ENCODE measurements at regions not wholly inside any gene's neighbourhood (a gene's known extent, or its start where the extent isn't known, plus 50 kb on each side); places are given as distances from the start of the nearest gene placed in this dataset.

- WGBS, 2 donors (ENCODE audit: low coverage in 1 of 2): 71 to 83% methylated on average over 3 of the region's 3 CpGs
- no peak for DNase-seq
- H3K27ac ChIP-seq: no peak overlapping the region
- H3K4me1 ChIP-seq: no peaks in the 10 kb centered on the region
- H3K9me3 ChIP-seq: no peaks in the 10 kb centered on the region
- TF ChIP-seq CTCF (IDR thresholded peaks at IDR 0.05) (no peak), POLR2AphosphoS5 (IDR thresholded peaks at IDR 0.05) (no peak)
- intact Hi-C loops (cut with DNase I; ENCODE audit: low total_unique reads): no loop called here
- in situ Hi-C loops (cut with MboI; ENCODE audit: low pct_ligation_motif_present in 1 of 4, low pct_unique_long_range_greater_than_20kb in 1 of 4, low sequenced_read_pairs in 3 of 4): no loop called here
- H3K27me3 ChIP-seq: no peaks in the 10 kb centered on the region
- no peaks in the 10 kb centered on the region for H3K36me3 ChIP-seq
- H3K4me3 ChIP-seq: no peak overlapping the region
These were observed 209.8 kb upstream of the RBMS3 start for GRCh38 chr3:29070959-29071634.

DNA sequence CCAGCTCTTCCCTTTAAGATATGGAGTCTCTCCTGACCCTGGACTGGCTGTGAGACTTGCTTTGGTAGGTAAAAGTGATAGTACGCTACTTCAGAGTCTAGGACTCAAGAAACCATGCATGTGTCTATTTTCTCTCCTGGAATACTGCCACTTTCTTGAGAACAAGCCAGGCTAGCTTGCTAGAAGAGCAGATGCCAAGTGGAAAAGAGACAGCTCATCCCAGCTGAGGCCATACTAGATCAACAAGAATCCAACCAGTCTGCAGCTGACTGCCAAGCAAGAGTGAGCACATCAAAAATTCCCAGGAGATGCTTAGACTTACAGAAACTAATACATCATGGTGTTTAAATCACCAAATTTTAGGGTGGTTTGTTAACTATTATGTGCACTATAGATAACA lies 208.3 kb upstream of the RBMS3 start:
- Histone ChIP-seq H3K9me3 (no peaks in the 10 kb centered on the region), H3K27ac (no peak overlapping the region), H3K4me3 (no peak overlapping the region), H3K36me3 (no peaks in the 10 kb centered on the region), H3K27me3 (no peaks in the 10 kb centered on the region), H3K4me1 (no peaks in the 10 kb centered on the region)
- intact Hi-C loops (cut with DNase I; ENCODE audit: low total_unique reads) (no loop called here), in situ Hi-C loops (cut with MboI; ENCODE audit: low pct_ligation_motif_present in 1 of 4, low pct_unique_long_range_greater_than_20kb in 1 of 4, low sequenced_read_pairs in 3 of 4) (no loop called here)
- WGBS, 2 donors (ENCODE audit: low coverage in 1 of 2): 81% methylated on average over 1 of the region's 1 CpG; no CpG with 5 or more reads in 1 of the 2 donors
- TF ChIP-seq EP300 (IDR thresholded peaks at IDR 0.05; ENCODE audit: low read depth) (no peak), POLR2AphosphoS5 (IDR thresholded peaks at IDR 0.05) (no peak), POLR2A (IDR thresholded peaks at IDR 0.05) (no peak), CTCF (IDR thresholded peaks at IDR 0.05) (no peak)
- DNase-seq: no peak

GRCh38 chr3:29077356-29077755 lies 203.5 kb upstream of the RBMS3 start:
- Histone ChIP-seq H3K4me3 (no peak overlapping the region), H3K9me3 (no peaks in the 10 kb centered on the region), H3K27me3 (no peaks in the 10 kb centered on the region), H3K27ac (no peak overlapping the region), H3K36me3 (no peaks in the 10 kb centered on the region), H3K4me1 (no peaks in the 10 kb centered on the region)
- no peak for TF ChIP-seq POLR2AphosphoS5 (IDR thresholded peaks at IDR 0.05)
- TF ChIP-seq POLR2A (IDR thresholded peaks at IDR 0.05): no peak
- TF ChIP-seq EP300 (IDR thresholded peaks at IDR 0.05; ENCODE audit: low read depth): no peak
- no peak for TF ChIP-seq CTCF (IDR thresholded peaks at IDR 0.05)
- WGBS, 2 donors (ENCODE audit: low coverage in 1 of 2): 63 to 71% methylated on average over 2 of the region's 2 CpGs
- no peak for DNase-seq
- intact Hi-C loops (cut with DNase I; ENCODE audit: low total_unique reads): no loop called here
- in situ Hi-C loops (cut with MboI; ENCODE audit: low pct_ligation_motif_present in 1 of 4, low pct_unique_long_range_greater_than_20kb in 1 of 4, low sequenced_read_pairs in 3 of 4): no loop called here

DNA sequence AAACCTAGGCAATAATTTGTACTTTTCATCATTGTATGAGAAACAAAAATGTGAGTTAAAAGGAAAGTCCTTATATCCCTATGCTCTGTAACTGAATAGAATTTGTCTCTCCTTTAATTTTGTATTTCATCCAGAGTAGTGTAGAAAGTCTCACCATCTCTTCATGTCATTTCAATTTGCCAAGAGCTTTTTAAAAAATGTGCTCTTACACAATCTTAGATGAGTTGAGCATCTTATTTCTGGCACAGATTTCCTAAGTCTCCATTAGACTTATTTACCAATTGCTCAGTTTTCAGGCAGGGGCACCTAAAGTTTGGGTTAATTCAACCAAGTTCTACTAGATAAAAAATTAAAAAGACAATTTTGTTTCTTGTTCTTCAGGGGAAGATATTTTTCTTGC lies 201.5 kb upstream of the RBMS3 start:
- no peaks in the 10 kb centered on the region for H3K27me3 ChIP-seq
- intact Hi-C loops (cut with DNase I; ENCODE audit: low total_unique reads): no loop called here
- no peak overlapping the region for H3K4me3 ChIP-seq
- in situ Hi-C loops (cut with MboI; ENCODE audit: low pct_ligation_motif_present in 1 of 4, low pct_unique_long_range_greater_than_20kb in 1 of 4, low sequenced_read_pairs in 3 of 4): no loop called here
- DNase-seq: no peak
- TF ChIP-seq EP300 (IDR thresholded peaks at IDR 0.05; ENCODE audit: low read depth): no peak
- no peak for TF ChIP-seq POLR2A (IDR thresholded peaks at IDR 0.05)
- no peak overlapping the region for H3K27ac ChIP-seq
- no peaks in the 10 kb centered on the region for H3K36me3 ChIP-seq
- H3K4me1 ChIP-seq: no peaks in the 10 kb centered on the region
- no peaks in the 10 kb centered on the region for H3K9me3 ChIP-seq

GRCh38 chr3:29080967-29081366 lies 199.9 kb upstream of the RBMS3 start:
- H3K4me3 ChIP-seq: no peak overlapping the region
- DNase-seq: no peak
- no peaks in the 10 kb centered on the region for H3K4me1 ChIP-seq
- H3K36me3 ChIP-seq: no peaks in the 10 kb centered on the region
- H3K9me3 ChIP-seq: no peaks in the 10 kb centered on the region
- TF ChIP-seq EP300 (IDR thresholded peaks at IDR 0.05; ENCODE audit: low read depth) (no peak), POLR2AphosphoS5 (IDR thresholded peaks at IDR 0.05) (no peak), CTCF (IDR thresholded peaks at IDR 0.05) (no peak)
- no peak overlapping the region for H3K27ac ChIP-seq
- no peaks in the 10 kb centered on the region for H3K27me3 ChIP-seq
- intact Hi-C loops (cut with DNase I; ENCODE audit: low total_unique reads): no loop called here
- in situ Hi-C loops (cut with MboI; ENCODE audit: low pct_ligation_motif_present in 1 of 4, low pct_unique_long_range_greater_than_20kb in 1 of 4, low sequenced_read_pairs in 3 of 4): no loop called here

Data from transverse colon (tissue), 4 donors.